ENCODE measurements at regions not wholly inside any gene's neighbourhood (a gene's known extent, or its start where the extent isn't known, plus 50 kb on each side); places are given as distances from the start of the nearest gene placed in this dataset.

DNA sequence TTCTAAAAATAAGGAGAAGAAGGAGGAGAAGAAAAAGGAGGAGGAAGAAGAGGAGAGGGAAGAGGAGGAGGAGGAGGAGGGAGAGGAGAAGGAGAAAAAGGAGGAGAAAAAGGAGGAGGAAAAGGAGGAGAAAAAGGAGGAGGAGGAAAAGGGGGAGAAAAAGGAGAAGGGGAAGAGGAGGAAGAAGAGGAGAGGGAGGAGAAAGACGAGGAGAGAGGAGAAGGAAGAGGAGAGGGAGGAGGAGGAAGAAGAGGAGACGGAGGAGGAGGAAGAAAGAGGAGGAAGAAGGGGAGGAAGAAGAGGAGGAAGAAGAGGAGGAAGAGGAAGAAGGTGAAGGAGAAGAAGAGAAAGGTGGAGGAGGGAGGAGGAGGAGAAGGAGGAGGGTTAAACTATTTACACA is 210.2 kb upstream of the TRPM3 start:
- H3K9me1 ChIP-seq (replicated peaks; ENCODE audit: control insufficient read depth, extremely low read depth, insufficient read depth, low read length): no peaks in the 10 kb centered on the region
- POLR2A ChIA-PET: no interaction called here
- no peaks in the 10 kb centered on the region for H3K79me2 ChIP-seq (ENCODE audit: control insufficient read depth, insufficient read depth, low read length)
- DNase-seq (ENCODE audit: low read depth, low spot score): no peak
- TF ChIP-seq POLR2A (IDR thresholded peaks at IDR 0.05; ENCODE audit: low read depth, low read length) (no peak), EZH2 (IDR thresholded peaks at IDR 0.05; ENCODE audit: borderline replicate concordance, low read depth, low read length, severe bottlenecking) (no peak), FOS (IDR thresholded peaks at IDR 0.05; ENCODE audit: borderline replicate concordance, insufficient read depth, low read length) (no peak), POLR2AphosphoS5 (IDR thresholded peaks at IDR 0.05; ENCODE audit: insufficient read depth, low read depth, low read length) (no peak), MYC (IDR thresholded peaks at IDR 0.05; ENCODE audit: low read depth, low read length) (no peak), GATA2 (IDR thresholded peaks at IDR 0.05; ENCODE audit: insufficient read depth, insufficient read length, low read depth, low read length) (no peak), JUN (IDR thresholded peaks at IDR 0.05; ENCODE audit: borderline replicate concordance, insufficient read depth, insufficient read length, low read depth) (no peak)
- TF ChIP-seq, protein P1, sequence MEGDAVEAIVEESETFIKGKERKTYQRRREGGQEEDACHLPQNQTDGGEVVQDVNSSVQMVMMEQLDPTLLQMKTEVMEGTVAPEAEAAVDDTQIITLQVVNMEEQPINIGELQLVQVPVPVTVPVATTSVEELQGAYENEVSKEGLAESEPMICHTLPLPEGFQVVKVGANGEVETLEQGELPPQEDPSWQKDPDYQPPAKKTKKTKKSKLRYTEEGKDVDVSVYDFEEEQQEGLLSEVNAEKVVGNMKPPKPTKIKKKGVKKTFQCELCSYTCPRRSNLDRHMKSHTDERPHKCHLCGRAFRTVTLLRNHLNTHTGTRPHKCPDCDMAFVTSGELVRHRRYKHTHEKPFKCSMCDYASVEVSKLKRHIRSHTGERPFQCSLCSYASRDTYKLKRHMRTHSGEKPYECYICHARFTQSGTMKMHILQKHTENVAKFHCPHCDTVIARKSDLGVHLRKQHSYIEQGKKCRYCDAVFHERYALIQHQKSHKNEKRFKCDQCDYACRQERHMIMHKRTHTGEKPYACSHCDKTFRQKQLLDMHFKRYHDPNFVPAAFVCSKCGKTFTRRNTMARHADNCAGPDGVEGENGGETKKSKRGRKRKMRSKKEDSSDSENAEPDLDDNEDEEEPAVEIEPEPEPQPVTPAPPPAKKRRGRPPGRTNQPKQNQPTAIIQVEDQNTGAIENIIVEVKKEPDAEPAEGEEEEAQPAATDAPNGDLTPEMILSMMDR (IDR thresholded peaks at IDR 0.05; ENCODE audit: extremely low read depth in 1 of 2, insufficient read depth in 1 of 2, low read depth in 1 of 2, low read length in 2 of 2): no peak
- TF ChIP-seq, protein P2, sequence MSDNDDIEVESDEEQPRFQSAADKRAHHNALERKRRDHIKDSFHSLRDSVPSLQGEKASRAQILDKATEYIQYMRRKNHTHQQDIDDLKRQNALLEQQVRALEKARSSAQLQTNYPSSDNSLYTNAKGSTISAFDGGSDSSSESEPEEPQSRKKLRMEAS (IDR thresholded peaks at IDR 0.05; ENCODE audit: insufficient read depth, insufficient read length): no peak
- H3K27me3 ChIP-seq (ENCODE audit: control insufficient read depth in 2 of 2, insufficient read depth in 2 of 2, low read length in 2 of 2): peaks cover 1 to 3% of the 10 kb centered on the region in 2 experiments
- no peak overlapping the region for H2AFZ ChIP-seq (ENCODE audit: low read depth, low read length)
- no TSS peak for BruUV-seq (replicated peaks)
- no peaks in the 10 kb centered on the region for H3K36me3 ChIP-seq (ENCODE audit: control insufficient read depth in 2 of 2, extremely low read depth in 1 of 2, insufficient read depth in 2 of 2, low read length in 2 of 2)
- H3K9ac ChIP-seq (replicated peaks; ENCODE audit: extremely low read depth, insufficient read depth, low read length): no peak overlapping the region
- H4K20me1 ChIP-seq (replicated peaks; ENCODE audit: control insufficient read depth, extremely low read depth, insufficient read depth, low read length): no peaks in the 10 kb centered on the region
- H3K27ac ChIP-seq (ENCODE audit: insufficient read depth, low read depth, low read length): no peak overlapping the region
- no peak for FAIRE-seq
- dilution Hi-C loops (cut with MboI; ENCODE audit: extremely low pct_ligation_motif_present, low sequenced_read_pairs) (no loop called here), intact Hi-C loops (cut with micrococcal nuclease) (no loop called here)
- no peak overlapping the region for H3K4me3 ChIP-seq (replicated peaks in 1 of 3; ENCODE audit: insufficient read depth in 1 of 3, low read depth in 1 of 3, low read length in 3 of 3)
- CTCF ChIA-PET: no interaction called here
- no peak overlapping the region for H3K4me2 ChIP-seq (ENCODE audit: insufficient read depth, low read length)
- H3K4me1 ChIP-seq (ENCODE audit: control insufficient read depth, extremely low read depth, insufficient read depth, low read length): no peaks in the 10 kb centered on the region
- H3K9me3 ChIP-seq (replicated peaks; ENCODE audit: control insufficient read depth, insufficient read depth, low read length): no peaks in the 10 kb centered on the region

All from endothelial cell of umbilical vein (primary cell).